Left lung (tissue), 4 donors: ENCODE measurements at regions not wholly inside any gene's neighbourhood (a gene's known extent, or its start where the extent isn't known, plus 50 kb on each side); places are given as distances from the start of the nearest gene placed in this dataset.

ENCODE experiments used
- ATAC-seq: fragments of 200-7000 bp; cut with Tn5 transposase; one replicate; pipeline ENCODE4 v1.9.1; 2020; ENCODE audit warnings: moderate library complexity
- DNase-seq, 4 donors: peaks; one replicate each; pipeline ENCODE4 v3.0.0-alpha.2; 2013 to 2020
- H3K27ac ChIP-seq, 2 donors: fragments of 200-600 bp; sonication (generic) in 1 of 2; one replicate each; pipeline versions ENCODE4 v1.5.0 to v1.8.0; 2020 to 2021
- H3K27me3 ChIP-seq, 2 donors: fragments of 200-600 bp; sonication (generic) in 1 of 2; one replicate each; pipeline versions ENCODE4 v1.5.0 to v1.8.0; 2020 to 2021
- H3K36me3 ChIP-seq, 2 donors: fragments of 200-600 bp; sonication (generic) in 1 of 2; one replicate each; pipeline versions ENCODE4 v1.5.0 to v1.8.0; 2020 to 2021
- H3K4me1 ChIP-seq, 2 donors: fragments of 200-600 bp; one replicate each; pipeline ENCODE4 v1.8.0; 2021
- H3K4me3 ChIP-seq, 2 donors: fragments of 200-600 bp; sonication (generic) in 1 of 2; one replicate each; pipeline versions ENCODE4 v1.5.0 to v1.8.0; 2020 to 2021; ENCODE audit warnings: mild to moderate bottlenecking in 1 of 2
- H3K9me3 ChIP-seq, 2 donors: fragments of 200-600 bp; sonication (generic) in 1 of 2; one replicate each; pipeline versions ENCODE4 v1.5.0 to v1.8.0; 2020 to 2021
- CTCF ChIP-seq, 2 donors: fragments of 200-600 bp; sonication (generic) in 1 of 2; IDR thresholded peaks; one replicate each; pipeline versions ENCODE4 v1.5.0 to v1.8.0; 2021; ENCODE audit warnings: antibody characterized with exemption in 2 of 2
- intact Hi-C, 2 donors: fragments of 100-400 bp; cut with DNase I; formaldehyde crosslinking; loops; one replicate each; pipeline versions ENCODE4 v1.11.2 to v1.14.2; 2022
- donor health status: DM: no; HTN: yes; CAD: no.
- donor health status: DM: no; HTN: no; CAD: no.

DNA sequence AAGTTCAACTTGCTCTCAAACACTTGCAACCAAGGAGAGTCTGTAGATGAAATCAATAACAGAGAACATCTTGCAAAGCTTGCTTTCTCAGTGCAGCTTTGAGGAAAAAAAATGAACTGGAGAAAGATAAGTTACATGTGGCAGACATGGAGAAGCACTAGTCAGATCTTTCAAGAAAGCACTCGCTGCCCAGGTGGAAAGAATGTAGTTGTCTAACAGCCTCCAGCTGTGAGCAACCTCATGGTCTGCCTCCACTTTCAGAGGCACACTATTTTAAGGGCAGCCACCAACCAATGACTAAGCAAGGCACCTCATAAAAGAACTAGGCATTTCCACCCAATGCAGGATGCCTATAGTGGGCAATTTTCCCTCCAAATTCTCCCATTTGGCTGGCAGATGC is 125.4 kb upstream of the CPNE4 start:
- Histone ChIP-seq H3K4me3 (no peak overlapping the region), H3K4me1 (no peaks in the 10 kb centered on the region), H3K27ac (no peak overlapping the region), H3K27me3 (no peaks in the 10 kb centered on the region), H3K36me3 (no peaks in the 10 kb centered on the region), H3K9me3 (no peaks in the 10 kb centered on the region)
- no peak for TF ChIP-seq CTCF (IDR thresholded peaks at IDR 0.05)
- intact Hi-C loops: no loop called here
- peak in 1 of 4 donors; percentile 18 for DNase-seq
- no peak for ATAC-seq

- ATAC-seq (no peak), DNase-seq (no peak)
- Histone ChIP-seq H3K27ac (no peak overlapping the region), H3K36me3 (no peaks in the 10 kb centered on the region), H3K9me3 (no peaks in the 10 kb centered on the region), H3K27me3 (no peaks in the 10 kb centered on the region), H3K4me1 (no peaks in the 10 kb centered on the region), H3K4me3 (no peak overlapping the region)
- no peak for TF ChIP-seq CTCF (IDR thresholded peaks at IDR 0.05)
- intact Hi-C loops: no loop called here
These were observed 126.8 kb upstream of the CPNE4 start for GRCh38 chr3:132161608-132162007.

DNA sequence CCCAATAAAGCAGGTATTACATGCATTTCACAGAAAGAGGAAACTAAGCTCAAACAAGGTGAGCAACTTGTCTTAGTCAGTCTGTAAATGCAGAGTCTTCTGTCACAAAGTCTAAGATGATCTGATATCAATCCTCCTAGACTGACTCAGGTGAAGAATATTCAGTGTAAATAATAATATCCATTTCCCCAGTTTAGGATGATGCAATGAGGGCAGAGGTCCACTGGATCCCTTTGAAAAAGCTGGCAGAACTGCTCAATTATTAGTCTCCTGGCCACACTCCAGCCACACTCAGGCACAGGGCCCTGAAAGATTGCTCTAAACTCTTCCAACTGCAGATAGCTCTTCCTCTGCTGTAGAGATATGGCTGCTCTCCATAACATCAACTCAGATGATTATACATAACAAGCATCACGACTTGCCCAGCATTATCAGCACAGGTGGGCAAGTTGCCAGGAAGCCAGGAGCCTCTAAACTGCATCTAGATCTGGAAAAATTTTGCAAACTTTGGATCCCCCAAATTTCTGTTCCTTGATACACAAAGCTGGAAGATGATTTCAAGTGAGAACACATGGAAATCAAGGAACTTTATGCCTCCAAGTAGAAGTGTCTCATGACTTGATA is 129.8 kb upstream of the CPNE4 start:
- no peaks in the 10 kb centered on the region for H3K36me3 ChIP-seq
- H3K27ac ChIP-seq: no peak overlapping the region
- H3K4me1 ChIP-seq: no peaks in the 10 kb centered on the region
- peak in 1 of 4 donors; percentile 5 for DNase-seq
- no peaks in the 10 kb centered on the region for H3K27me3 ChIP-seq
- ATAC-seq: no peak
- no peak for TF ChIP-seq CTCF (IDR thresholded peaks at IDR 0.05)
- no peaks in the 10 kb centered on the region for H3K9me3 ChIP-seq
- H3K4me3 ChIP-seq: no peak overlapping the region
- intact Hi-C loops: no loop called here

DNA sequence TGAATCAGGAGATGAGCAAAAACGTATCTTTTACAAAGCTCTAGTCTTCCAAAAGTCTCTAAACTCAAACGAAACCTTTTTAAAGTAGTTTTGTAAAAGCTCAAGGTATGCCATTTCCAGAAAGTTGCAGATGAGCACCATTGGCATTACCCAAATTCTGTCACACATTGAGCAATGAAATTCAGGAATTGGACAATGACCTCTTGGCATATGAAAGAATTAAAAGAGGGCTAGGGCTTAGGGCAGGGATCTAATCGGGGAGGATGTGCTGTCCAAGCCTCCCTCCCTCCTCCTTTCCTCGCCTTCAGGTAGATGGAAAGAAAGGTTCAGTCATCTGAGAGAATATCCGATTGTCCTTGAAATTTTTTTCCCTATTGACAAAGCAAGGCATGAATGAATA is 133.1 kb upstream of the CPNE4 start:
- ATAC-seq: no peak
- intact Hi-C loops: no loop called here
- Histone ChIP-seq H3K36me3 (no peaks in the 10 kb centered on the region), H3K9me3 (no peaks in the 10 kb centered on the region), H3K4me3 (no peak overlapping the region), H3K27ac (no peak overlapping the region), H3K27me3 (peaks cover 0 to 7% of the 10 kb centered on the region in 2 donors), H3K4me1 (no peaks in the 10 kb centered on the region)
- no peak for TF ChIP-seq CTCF (IDR thresholded peaks at IDR 0.05)
- no peak for DNase-seq

- ATAC-seq (no peak), DNase-seq (no peak)
- no peaks in the 10 kb centered on the region for H3K4me1 ChIP-seq
- H3K27ac ChIP-seq: no peak overlapping the region
- H3K9me3 ChIP-seq: no peaks in the 10 kb centered on the region
- no peak overlapping the region for H3K4me3 ChIP-seq
- H3K27me3 ChIP-seq: peaks cover 0 to 17% of the 10 kb centered on the region in 2 donors
- intact Hi-C loops: no loop called here
- no peak for TF ChIP-seq CTCF (IDR thresholded peaks at IDR 0.05)
- no peaks in the 10 kb centered on the region for H3K36me3 ChIP-seq
These were observed 139.7 kb upstream of the CPNE4 start for GRCh38 chr3:132174500-132174899.
